ENCODE measurements at regions not wholly inside any gene's neighbourhood (a gene's known extent, or its start where the extent isn't known, plus 50 kb on each side); places are given as distances from the start of the nearest gene placed in this dataset.

DNA sequence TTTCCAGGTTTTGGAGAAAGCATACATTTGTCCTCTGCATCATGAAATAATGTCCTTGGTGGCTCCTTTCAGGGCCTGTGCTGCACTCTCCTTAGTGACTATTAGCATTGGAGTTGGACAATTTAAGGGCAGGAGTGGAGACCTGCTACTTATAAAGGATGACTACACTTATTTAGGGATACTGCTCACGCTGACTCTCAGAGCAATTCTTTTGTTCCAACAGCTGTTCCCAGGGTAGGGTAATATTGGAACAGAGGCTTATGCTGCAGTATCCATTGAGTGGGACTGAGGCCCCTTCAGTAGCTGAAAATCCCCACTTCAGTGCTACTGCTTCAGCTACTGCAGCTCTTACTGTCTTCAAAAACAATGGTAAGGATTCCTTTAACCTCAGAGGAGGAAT lies 84.6 kb downstream of the GPR88 start:
- Histone ChIP-seq H3K27me3 (no peaks in the 10 kb centered on the region), H3K9me3 (no peaks in the 10 kb centered on the region), H3K4me3 (no peak overlapping the region), H3K4me1 (no peaks in the 10 kb centered on the region), H3K27ac (no peak overlapping the region), H3K36me3 (ENCODE audit: low read depth, missing control alignments) (no peaks in the 10 kb centered on the region)
- TF ChIP-seq POLR2A (IDR thresholded peaks at IDR 0.05) = no peak
- intact Hi-C loops (cut with DNase I; ENCODE audit: low total_unique reads) = no loop called here
- no peak for DNase-seq
- 83 to 88% methylated on average over 1 of the region's 1 CpG for WGBS, 2 donors

DNA sequence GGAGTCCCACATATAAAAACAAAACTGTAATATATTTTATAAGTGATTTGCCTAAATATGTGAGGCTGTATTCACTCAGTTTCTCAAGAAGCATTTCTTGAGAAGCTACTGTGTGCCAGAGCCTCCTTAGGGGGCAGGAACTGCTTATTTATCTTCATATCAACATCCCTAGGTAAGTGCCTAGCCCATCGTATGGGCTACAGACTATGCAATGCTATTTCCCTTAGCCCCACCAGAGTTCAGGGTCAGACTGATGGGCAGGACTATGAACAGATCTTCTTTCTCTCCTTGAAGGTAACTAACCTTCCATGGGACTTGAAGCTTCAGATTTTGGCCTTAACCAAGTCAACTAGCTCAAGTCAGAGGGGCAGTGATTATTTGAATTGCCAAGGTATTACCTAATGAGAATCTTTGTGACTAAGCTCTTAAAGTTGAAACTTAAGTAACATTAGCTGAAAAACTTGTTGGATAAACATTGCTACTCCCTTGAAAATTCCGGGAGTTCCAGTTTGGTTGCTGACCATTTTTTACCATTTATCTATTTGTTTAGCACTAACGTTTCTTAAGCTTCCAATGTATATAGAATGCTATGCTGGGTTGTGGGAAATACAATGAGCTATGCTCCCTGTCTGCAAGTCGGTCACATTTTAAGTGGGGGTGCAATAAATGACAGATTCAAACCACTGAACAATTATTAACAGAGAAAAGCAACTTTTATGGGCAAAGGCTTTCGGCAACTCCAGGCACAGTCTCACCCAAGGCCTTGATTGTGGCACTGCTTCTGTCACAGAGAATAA lies 85.2 kb downstream of the GPR88 start:
- Histone ChIP-seq H3K9me3 (no peaks in the 10 kb centered on the region), H3K4me1 (no peaks in the 10 kb centered on the region), H3K27me3 (no peaks in the 10 kb centered on the region), H3K36me3 (ENCODE audit: low read depth, missing control alignments) (no peaks in the 10 kb centered on the region), H3K27ac (no peak overlapping the region), H3K4me3 (no peak overlapping the region)
- 45 to 49% methylated on average over 5 of the region's 5 CpGs for WGBS, 2 donors
- intact Hi-C loops (cut with DNase I; ENCODE audit: low total_unique reads) = no loop called here
- TF ChIP-seq CTCF (IDR thresholded peaks at IDR 0.05) = no peak
- TF ChIP-seq POLR2A (IDR thresholded peaks at IDR 0.05) = no peak
- no peak for DNase-seq

DNA sequence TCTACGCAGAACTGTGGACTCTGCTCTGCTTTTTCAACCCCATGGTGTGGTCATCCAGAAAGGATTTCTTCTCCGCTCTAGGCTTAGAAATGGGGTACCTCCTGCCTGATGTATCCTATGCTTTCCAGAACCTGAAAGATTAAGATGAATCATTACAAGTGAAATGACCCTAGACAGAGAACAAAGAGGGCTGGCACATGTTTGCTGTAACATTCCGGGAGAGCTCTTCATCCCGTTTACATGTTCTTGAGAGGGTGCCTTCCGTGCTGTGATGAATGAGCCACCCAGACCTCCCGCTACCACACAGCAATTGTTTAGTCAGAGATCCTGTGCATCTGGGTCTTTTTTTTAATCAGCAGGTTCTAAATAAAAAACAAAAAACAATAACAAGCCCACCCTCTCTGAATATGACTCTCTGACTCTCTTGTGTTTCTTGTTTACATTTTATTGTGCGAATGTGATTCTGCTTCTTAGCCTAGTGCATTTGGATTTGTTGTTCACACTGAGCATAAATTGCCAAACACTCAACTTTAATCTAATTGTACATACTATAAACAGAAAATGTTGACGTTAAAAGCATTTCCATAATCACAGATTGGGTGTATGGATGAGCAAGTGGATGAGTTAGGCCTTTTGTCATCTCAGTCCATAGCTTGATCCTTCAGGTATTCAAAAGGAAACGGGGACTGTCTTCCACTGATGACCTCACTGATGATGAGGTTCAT lies 87.1 kb downstream of the GPR88 start:
- intact Hi-C loops (cut with DNase I; ENCODE audit: low total_unique reads) = no loop called here
- no peak for TF ChIP-seq CTCF (IDR thresholded peaks at IDR 0.05)
- TF ChIP-seq POLR2A (IDR thresholded peaks at IDR 0.05) = no peak
- H3K36me3 ChIP-seq (ENCODE audit: low read depth, missing control alignments) = no peaks in the 10 kb centered on the region
- no peaks in the 10 kb centered on the region for H3K4me1 ChIP-seq
- H3K27ac ChIP-seq = no peak overlapping the region
- no peaks in the 10 kb centered on the region for H3K9me3 ChIP-seq
- 83 to 89% methylated on average over 9 of the region's 9 CpGs for WGBS, 2 donors
- H3K27me3 ChIP-seq = no peaks in the 10 kb centered on the region
- DNase-seq = no peak
- H3K4me3 ChIP-seq = no peak overlapping the region

DNA sequence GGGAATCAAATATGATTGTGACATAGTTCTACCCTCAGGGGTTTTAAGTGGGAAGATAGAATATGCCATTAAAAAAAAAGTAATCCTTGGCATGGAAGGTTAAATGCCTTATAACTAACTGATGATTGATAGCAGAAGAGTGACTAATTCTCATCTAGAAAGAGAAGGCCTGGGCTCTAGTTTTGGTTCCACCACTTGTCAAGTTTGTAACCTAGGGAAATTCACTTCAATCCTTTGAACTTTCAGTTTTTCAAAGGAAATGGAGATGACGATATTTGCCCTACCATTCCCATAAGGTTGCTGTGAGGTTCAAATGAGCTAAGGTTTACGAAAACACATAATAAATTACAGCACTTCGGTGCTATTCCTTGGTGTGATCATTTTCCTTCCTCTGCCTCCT lies 88.5 kb downstream of the GPR88 start:
- no peak for DNase-seq
- no peaks in the 10 kb centered on the region for H3K9me3 ChIP-seq
- no peaks in the 10 kb centered on the region for H3K36me3 ChIP-seq (ENCODE audit: low read depth, missing control alignments)
- intact Hi-C loops (cut with DNase I; ENCODE audit: low total_unique reads) = no loop called here
- TF ChIP-seq POLR2A (IDR thresholded peaks at IDR 0.05) (no peak), CTCF (IDR thresholded peaks at IDR 0.05) (no peak)
- H3K27ac ChIP-seq = no peak overlapping the region
- WGBS, 2 donors = 81 to 82% methylated on average over 3 of the region's 3 CpGs
- no peaks in the 10 kb centered on the region for H3K4me1 ChIP-seq
- no peak overlapping the region for H3K4me3 ChIP-seq
- H3K27me3 ChIP-seq = no peaks in the 10 kb centered on the region

- intact Hi-C loops (cut with DNase I; ENCODE audit: low total_unique reads) = no loop called here
- Histone ChIP-seq H3K4me1 (no peaks in the 10 kb centered on the region), H3K9me3 (no peaks in the 10 kb centered on the region), H3K36me3 (ENCODE audit: low read depth, missing control alignments) (no peaks in the 10 kb centered on the region), H3K4me3 (no peak overlapping the region), H3K27me3 (no peaks in the 10 kb centered on the region), H3K27ac (no peak overlapping the region)
- 81 to 89% methylated on average over 5 of the region's 5 CpGs for WGBS, 2 donors
- DNase-seq = no peak
- TF ChIP-seq POLR2A (IDR thresholded peaks at IDR 0.05) (no peak), CTCF (IDR thresholded peaks at IDR 0.05) (no peak)
Measured at GRCh38 chr1:100627054-100627716, 89.2 kb downstream of the GPR88 start.

Data from testis (tissue), 2 donors.